ENCODE measurements at regions not wholly inside any gene's neighbourhood (a gene's known extent, or its start where the extent isn't known, plus 50 kb on each side); places are given as distances from the start of the nearest gene placed in this dataset.

- H2BK120ac ChIP-seq (ENCODE audit: low read depth, low read length), result no peak overlapping the region
- H3K27ac ChIP-seq (ENCODE audit: low read depth, low read length), result no peak overlapping the region
- no peak overlapping the region for H2BK15ac ChIP-seq (replicated peaks; ENCODE audit: low read depth)
- H4K5ac ChIP-seq (ENCODE audit: low read length), result no peak overlapping the region
- H3K23ac ChIP-seq (ENCODE audit: low read length), result no peak overlapping the region
- no peaks in the 10 kb centered on the region for H3K36me3 ChIP-seq (ENCODE audit: control insufficient read depth, insufficient read depth, low read length)
- no peaks in the 10 kb centered on the region for H3K27me3 ChIP-seq (ENCODE audit: insufficient read depth, low read length, poor library complexity)
- peak; percentile 22 for DNase-seq
- WGBS (ENCODE audit: extremely low coverage, insufficient coverage, low lambda C conversion rate), result no CpG with 5 or more reads among the region's 5 CpGs
- H2BK5ac ChIP-seq (ENCODE audit: low read length), result no peak overlapping the region
- H3K79me1 ChIP-seq (ENCODE audit: low read length), result no peaks in the 10 kb centered on the region
- peaks cover 5% of the 10 kb centered on the region for H3K4me1 ChIP-seq (ENCODE audit: control insufficient read depth, low read depth, low read length)
- H3K18ac ChIP-seq (ENCODE audit: low read length), result no peak overlapping the region
- H3K56ac ChIP-seq (ENCODE audit: low read length), result no peak overlapping the region
- no peak overlapping the region for H3K4me3 ChIP-seq (ENCODE audit: low read length)
- no peak overlapping the region for H3K4me2 ChIP-seq (ENCODE audit: low read length)
- no peak overlapping the region for H3K9ac ChIP-seq (ENCODE audit: low read length)
- no peaks in the 10 kb centered on the region for H3K79me2 ChIP-seq (ENCODE audit: control insufficient read depth, insufficient read depth, low read length)
- H4K8ac ChIP-seq (ENCODE audit: low read depth, low read length), result no peak overlapping the region
- no peak overlapping the region for H3K4ac ChIP-seq (ENCODE audit: low read depth, low read length)
- H2AK5ac ChIP-seq (ENCODE audit: low read length), result no peak overlapping the region
These were observed 355.0 kb upstream of the KLHL29 start for GRCh38 chr2:23029951-23030350.

GRCh38 chr2:23034996-23035395, 350.0 kb upstream of the KLHL29 start:
- Histone ChIP-seq H3K23ac (ENCODE audit: low read length) (no peak overlapping the region), H2AK5ac (ENCODE audit: low read length) (no peak overlapping the region), H2BK15ac (replicated peaks; ENCODE audit: low read depth) (no peak overlapping the region), H3K79me1 (ENCODE audit: low read length) (no peaks in the 10 kb centered on the region), H2BK120ac (ENCODE audit: low read depth, low read length) (no peak overlapping the region), H3K4me1 (ENCODE audit: control insufficient read depth, low read depth, low read length) (peaks cover 7% of the 10 kb centered on the region), H3K56ac (ENCODE audit: low read length) (peak overlapping the region; percentile 22), H2BK5ac (ENCODE audit: low read length) (no peak overlapping the region), H3K36me3 (ENCODE audit: control insufficient read depth, insufficient read depth, low read length) (no peaks in the 10 kb centered on the region), H3K79me2 (ENCODE audit: control insufficient read depth, insufficient read depth, low read length) (no peaks in the 10 kb centered on the region), H3K4ac (ENCODE audit: low read depth, low read length) (no peak overlapping the region), H3K18ac (ENCODE audit: low read length) (peak overlapping the region; percentile 39), H3K9ac (ENCODE audit: low read length) (no peak overlapping the region), H3K4me2 (ENCODE audit: low read length) (no peak overlapping the region), H3K4me3 (ENCODE audit: low read length) (no peak overlapping the region), H4K8ac (ENCODE audit: low read depth, low read length) (no peak overlapping the region), H4K5ac (ENCODE audit: low read length) (no peak overlapping the region), H3K27me3 (ENCODE audit: insufficient read depth, low read length, poor library complexity) (no peaks in the 10 kb centered on the region), H3K27ac (ENCODE audit: low read depth, low read length) (no peak overlapping the region)
- DNase-seq, result no peak
- no CpG with 5 or more reads among the region's 3 CpGs for WGBS (ENCODE audit: extremely low coverage, insufficient coverage, low lambda C conversion rate)

GRCh38 chr2:23036629-23037028, 348.4 kb upstream of the KLHL29 start:
- Histone ChIP-seq H3K23ac (ENCODE audit: low read length) (no peak overlapping the region), H2AK5ac (ENCODE audit: low read length) (no peak overlapping the region), H2BK120ac (ENCODE audit: low read depth, low read length) (no peak overlapping the region), H3K18ac (ENCODE audit: low read length) (no peak overlapping the region), H3K36me3 (ENCODE audit: control insufficient read depth, insufficient read depth, low read length) (no peaks in the 10 kb centered on the region), H3K27me3 (ENCODE audit: insufficient read depth, low read length, poor library complexity) (no peaks in the 10 kb centered on the region), H3K4ac (ENCODE audit: low read depth, low read length) (no peak overlapping the region), H2BK15ac (replicated peaks; ENCODE audit: low read depth) (no peak overlapping the region), H3K27ac (ENCODE audit: low read depth, low read length) (no peak overlapping the region), H4K5ac (ENCODE audit: low read length) (no peak overlapping the region), H3K79me2 (ENCODE audit: control insufficient read depth, insufficient read depth, low read length) (no peaks in the 10 kb centered on the region), H3K4me3 (ENCODE audit: low read length) (no peak overlapping the region), H3K9ac (ENCODE audit: low read length) (no peak overlapping the region), H3K79me1 (ENCODE audit: low read length) (no peaks in the 10 kb centered on the region), H3K56ac (ENCODE audit: low read length) (no peak overlapping the region), H4K8ac (ENCODE audit: low read depth, low read length) (no peak overlapping the region), H2BK5ac (ENCODE audit: low read length) (no peak overlapping the region), H3K4me2 (ENCODE audit: low read length) (no peak overlapping the region), H3K4me1 (ENCODE audit: control insufficient read depth, low read depth, low read length) (peaks cover 7% of the 10 kb centered on the region)
- no CpG with 5 or more reads among the region's 2 CpGs for WGBS (ENCODE audit: extremely low coverage, insufficient coverage, low lambda C conversion rate)
- DNase-seq, result no peak

GRCh38 chr2:23037596-23037995, 347.4 kb upstream of the KLHL29 start:
- no peak overlapping the region for H3K4me2 ChIP-seq (ENCODE audit: low read length)
- DNase-seq, result no peak
- H3K4ac ChIP-seq (ENCODE audit: low read depth, low read length), result no peak overlapping the region
- H3K27ac ChIP-seq (ENCODE audit: low read depth, low read length), result no peak overlapping the region
- WGBS (ENCODE audit: extremely low coverage, insufficient coverage, low lambda C conversion rate), result no CpG with 5 or more reads among the region's 2 CpGs
- no peak overlapping the region for H3K4me3 ChIP-seq (ENCODE audit: low read length)
- H4K8ac ChIP-seq (ENCODE audit: low read depth, low read length), result no peak overlapping the region
- no peak overlapping the region for H2BK120ac ChIP-seq (ENCODE audit: low read depth, low read length)
- H4K5ac ChIP-seq (ENCODE audit: low read length), result no peak overlapping the region
- no peaks in the 10 kb centered on the region for H3K36me3 ChIP-seq (ENCODE audit: control insufficient read depth, insufficient read depth, low read length)
- H3K79me2 ChIP-seq (ENCODE audit: control insufficient read depth, insufficient read depth, low read length), result no peaks in the 10 kb centered on the region
- H3K27me3 ChIP-seq (ENCODE audit: insufficient read depth, low read length, poor library complexity), result no peaks in the 10 kb centered on the region
- no peak overlapping the region for H3K56ac ChIP-seq (ENCODE audit: low read length)
- H2BK5ac ChIP-seq (ENCODE audit: low read length), result no peak overlapping the region
- no peak overlapping the region for H3K18ac ChIP-seq (ENCODE audit: low read length)
- H3K23ac ChIP-seq (ENCODE audit: low read length), result no peak overlapping the region
- no peak overlapping the region for H2BK15ac ChIP-seq (replicated peaks; ENCODE audit: low read depth)
- H3K9ac ChIP-seq (ENCODE audit: low read length), result no peak overlapping the region
- peaks cover 7% of the 10 kb centered on the region for H3K4me1 ChIP-seq (ENCODE audit: control insufficient read depth, low read depth, low read length)
- no peak overlapping the region for H2AK5ac ChIP-seq (ENCODE audit: low read length)
- H3K79me1 ChIP-seq (ENCODE audit: low read length), result no peaks in the 10 kb centered on the region

GRCh38 chr2:23041443-23041842, 343.5 kb upstream of the KLHL29 start:
- Histone ChIP-seq H2BK120ac (ENCODE audit: low read depth, low read length) (no peak overlapping the region), H3K4ac (ENCODE audit: low read depth, low read length) (no peak overlapping the region), H4K5ac (ENCODE audit: low read length) (no peak overlapping the region), H2BK5ac (ENCODE audit: low read length) (no peak overlapping the region), H3K79me2 (ENCODE audit: control insufficient read depth, insufficient read depth, low read length) (no peaks in the 10 kb centered on the region), H3K4me1 (ENCODE audit: control insufficient read depth, low read depth, low read length) (no peaks in the 10 kb centered on the region), H3K27me3 (ENCODE audit: insufficient read depth, low read length, poor library complexity) (no peaks in the 10 kb centered on the region), H3K36me3 (ENCODE audit: control insufficient read depth, insufficient read depth, low read length) (no peaks in the 10 kb centered on the region), H3K27ac (ENCODE audit: low read depth, low read length) (no peak overlapping the region), H3K18ac (ENCODE audit: low read length) (no peak overlapping the region), H3K4me2 (ENCODE audit: low read length) (no peak overlapping the region), H3K56ac (ENCODE audit: low read length) (no peak overlapping the region), H3K9ac (ENCODE audit: low read length) (no peak overlapping the region), H4K8ac (ENCODE audit: low read depth, low read length) (no peak overlapping the region), H3K4me3 (ENCODE audit: low read length) (no peak overlapping the region), H2AK5ac (ENCODE audit: low read length) (no peak overlapping the region), H3K79me1 (ENCODE audit: low read length) (no peaks in the 10 kb centered on the region), H2BK15ac (replicated peaks; ENCODE audit: low read depth) (no peak overlapping the region), H3K23ac (ENCODE audit: low read length) (no peak overlapping the region)
- no CpG with 5 or more reads among the region's 1 CpG for WGBS (ENCODE audit: extremely low coverage, insufficient coverage, low lambda C conversion rate)
- no peak for DNase-seq

GRCh38 chr2:23042216-23042906, 342.6 kb upstream of the KLHL29 start:
- no peaks in the 10 kb centered on the region for H3K4me1 ChIP-seq (ENCODE audit: control insufficient read depth, low read depth, low read length)
- WGBS (ENCODE audit: extremely low coverage, insufficient coverage, low lambda C conversion rate), result no CpG with 5 or more reads among the region's 7 CpGs
- no peak overlapping the region for H3K18ac ChIP-seq (ENCODE audit: low read length)
- H3K23ac ChIP-seq (ENCODE audit: low read length), result no peak overlapping the region
- no peak for DNase-seq
- H3K4me2 ChIP-seq (ENCODE audit: low read length), result no peak overlapping the region
- no peak overlapping the region for H3K4me3 ChIP-seq (ENCODE audit: low read length)
- H3K56ac ChIP-seq (ENCODE audit: low read length), result no peak overlapping the region
- no peak overlapping the region for H4K8ac ChIP-seq (ENCODE audit: low read depth, low read length)
- H2BK120ac ChIP-seq (ENCODE audit: low read depth, low read length), result no peak overlapping the region
- H2BK5ac ChIP-seq (ENCODE audit: low read length), result no peak overlapping the region
- H2BK15ac ChIP-seq (replicated peaks; ENCODE audit: low read depth), result no peak overlapping the region
- no peak overlapping the region for H3K27ac ChIP-seq (ENCODE audit: low read depth, low read length)
- no peak overlapping the region for H3K9ac ChIP-seq (ENCODE audit: low read length)
- H3K27me3 ChIP-seq (ENCODE audit: insufficient read depth, low read length, poor library complexity), result no peaks in the 10 kb centered on the region
- no peak overlapping the region for H2AK5ac ChIP-seq (ENCODE audit: low read length)
- no peaks in the 10 kb centered on the region for H3K36me3 ChIP-seq (ENCODE audit: control insufficient read depth, insufficient read depth, low read length)
- H3K79me2 ChIP-seq (ENCODE audit: control insufficient read depth, insufficient read depth, low read length), result no peaks in the 10 kb centered on the region
- no peak overlapping the region for H3K4ac ChIP-seq (ENCODE audit: low read depth, low read length)
- H4K5ac ChIP-seq (ENCODE audit: low read length), result no peak overlapping the region
- no peaks in the 10 kb centered on the region for H3K79me1 ChIP-seq (ENCODE audit: low read length)
